ENCODE measurements at regions not wholly inside any gene's neighbourhood (a gene's known extent, or its start where the extent isn't known, plus 50 kb on each side); places are given as distances from the start of the nearest gene placed in this dataset.

DNA sequence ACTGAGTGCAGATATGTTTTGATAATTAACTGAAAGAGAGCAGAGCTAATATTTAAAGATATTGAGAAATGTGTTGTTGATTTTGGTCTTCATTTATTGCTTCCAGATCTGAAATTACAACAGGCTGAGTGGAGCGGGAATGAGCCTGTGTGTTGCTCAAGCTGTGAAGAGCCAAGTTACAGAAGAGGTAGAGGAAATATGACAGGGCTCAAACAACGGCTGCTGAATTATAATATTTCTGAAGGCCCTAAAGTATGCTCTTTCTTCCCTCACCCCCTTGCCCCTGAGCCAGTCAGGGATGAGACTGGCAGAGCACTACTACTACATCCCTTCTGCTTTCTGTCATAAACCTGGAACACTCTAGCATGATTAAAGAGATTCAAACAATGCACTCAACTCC is 115.6 kb downstream of the FANCF start:
- H3K27me3 ChIP-seq: no peaks in the 10 kb centered on the region
- no peak for DNase-seq
- H3K4me3 ChIP-seq: no peak overlapping the region
- H3K9me3 ChIP-seq: no peaks in the 10 kb centered on the region
- TF ChIP-seq, protein P1, sequence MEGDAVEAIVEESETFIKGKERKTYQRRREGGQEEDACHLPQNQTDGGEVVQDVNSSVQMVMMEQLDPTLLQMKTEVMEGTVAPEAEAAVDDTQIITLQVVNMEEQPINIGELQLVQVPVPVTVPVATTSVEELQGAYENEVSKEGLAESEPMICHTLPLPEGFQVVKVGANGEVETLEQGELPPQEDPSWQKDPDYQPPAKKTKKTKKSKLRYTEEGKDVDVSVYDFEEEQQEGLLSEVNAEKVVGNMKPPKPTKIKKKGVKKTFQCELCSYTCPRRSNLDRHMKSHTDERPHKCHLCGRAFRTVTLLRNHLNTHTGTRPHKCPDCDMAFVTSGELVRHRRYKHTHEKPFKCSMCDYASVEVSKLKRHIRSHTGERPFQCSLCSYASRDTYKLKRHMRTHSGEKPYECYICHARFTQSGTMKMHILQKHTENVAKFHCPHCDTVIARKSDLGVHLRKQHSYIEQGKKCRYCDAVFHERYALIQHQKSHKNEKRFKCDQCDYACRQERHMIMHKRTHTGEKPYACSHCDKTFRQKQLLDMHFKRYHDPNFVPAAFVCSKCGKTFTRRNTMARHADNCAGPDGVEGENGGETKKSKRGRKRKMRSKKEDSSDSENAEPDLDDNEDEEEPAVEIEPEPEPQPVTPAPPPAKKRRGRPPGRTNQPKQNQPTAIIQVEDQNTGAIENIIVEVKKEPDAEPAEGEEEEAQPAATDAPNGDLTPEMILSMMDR (IDR thresholded peaks at IDR 0.05): no peak
- 38 to 53% methylated on average over 2 of the region's 2 CpGs for WGBS, 2 donors
- intact Hi-C loops (cut with DNase I): no loop called here
- H3K27ac ChIP-seq: no peak overlapping the region
- no peaks in the 10 kb centered on the region for H3K36me3 ChIP-seq
- peaks cover 0 to 9% (median 0%) of the 10 kb centered on the region in 3 donors for H3K4me1 ChIP-seq

DNA sequence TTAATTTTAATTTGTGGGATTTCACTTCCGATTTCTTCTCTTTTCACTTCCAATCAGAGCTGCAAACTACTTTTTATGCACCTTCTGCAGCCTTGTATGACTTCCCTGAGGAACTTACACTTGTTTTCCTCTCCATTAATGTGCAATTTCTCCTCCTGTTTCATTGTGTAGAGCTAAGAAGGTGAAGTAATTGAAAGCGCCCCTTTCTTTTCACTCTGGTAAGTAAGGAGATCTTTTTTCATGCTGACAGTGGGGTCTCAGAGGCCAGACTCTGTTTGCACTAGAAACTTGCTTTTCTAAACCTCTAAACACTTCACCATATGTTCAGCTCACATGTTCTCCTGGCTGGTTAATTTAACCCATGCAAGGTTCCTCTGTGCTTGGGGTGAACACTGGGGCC is 117.0 kb downstream of the FANCF start:
- no peaks in the 10 kb centered on the region for H3K27me3 ChIP-seq
- intact Hi-C loops (cut with DNase I): no loop called here
- TF ChIP-seq POLR2A (IDR thresholded peaks at IDR 0.05): no peak
- TF ChIP-seq, protein P1 (IDR thresholded peaks at IDR 0.05): no peak
- H3K36me3 ChIP-seq: no peaks in the 10 kb centered on the region
- no peak overlapping the region for H3K27ac ChIP-seq
- DNase-seq: no peak
- H3K9me3 ChIP-seq: no peaks in the 10 kb centered on the region
- H3K4me3 ChIP-seq: no peak overlapping the region
- WGBS, 2 donors: 60 to 64% methylated on average over 2 of the region's 2 CpGs
- peaks cover 0 to 9% (median 0%) of the 10 kb centered on the region in 3 donors for H3K4me1 ChIP-seq

DNA sequence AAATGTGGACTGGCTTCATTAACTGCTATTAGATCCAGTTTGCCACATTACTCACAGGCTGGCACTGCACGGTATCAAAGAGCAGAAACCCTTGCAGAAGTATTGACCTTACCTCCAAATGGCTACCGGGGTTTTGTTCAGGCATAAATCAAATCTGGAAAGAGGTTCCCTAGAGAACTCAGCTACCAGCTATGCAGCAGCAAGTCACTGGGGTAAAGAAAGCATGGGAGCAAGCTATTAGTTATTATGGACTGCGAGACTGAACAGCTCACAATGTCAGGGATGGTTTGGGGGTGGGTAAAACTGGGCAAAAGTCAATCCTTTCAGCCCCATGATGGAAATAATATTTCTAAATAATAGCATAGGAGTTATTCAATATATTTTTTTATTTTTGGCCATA is 128.1 kb downstream of the FANCF start:
- no peaks in the 10 kb centered on the region for H3K9me3 ChIP-seq
- WGBS, 2 donors: 70 to 82% methylated on average over 2 to 3 of the region's 3 CpGs
- intact Hi-C loops (cut with DNase I): no loop called here

DNA sequence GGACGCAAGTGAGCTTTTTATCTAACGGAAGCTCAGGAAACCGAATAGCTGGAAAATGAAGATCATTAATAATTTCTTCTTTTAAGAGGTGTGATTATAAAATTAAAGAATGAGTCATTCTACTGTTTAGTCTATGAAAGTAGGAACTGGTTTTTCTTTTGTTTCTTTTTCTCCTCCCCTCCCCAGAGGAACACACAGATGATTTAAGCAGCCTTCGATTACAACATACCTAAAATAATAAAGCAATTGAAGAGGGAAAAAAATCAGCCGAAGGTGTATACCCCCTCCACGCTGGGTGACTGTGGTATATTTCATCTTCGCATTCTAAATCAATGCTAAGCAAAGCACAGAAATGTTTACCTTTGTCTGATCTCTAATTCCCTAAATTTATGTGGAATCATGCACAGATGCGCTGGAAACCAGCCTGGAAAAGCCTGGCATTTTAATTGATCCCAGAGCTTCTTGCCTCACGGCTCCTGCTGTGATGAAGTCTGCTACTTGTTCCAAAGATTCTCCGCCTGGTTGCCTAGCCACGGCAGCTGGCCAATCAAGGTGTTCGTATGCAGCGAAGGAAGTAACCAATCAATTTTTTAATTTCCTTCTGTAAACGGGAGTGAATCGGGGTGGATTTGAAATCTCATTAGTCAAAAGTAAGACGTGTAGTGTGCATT is 133.9 kb downstream of the FANCF start:
- Histone ChIP-seq H3K27ac (no peak overlapping the region), H3K9me3 (no peaks in the 10 kb centered on the region), H3K36me3 (no peaks in the 10 kb centered on the region), H3K4me1 (peaks cover 0 to 8% (median 0%) of the 10 kb centered on the region in 3 donors), H3K4me3 (no peak overlapping the region), H3K27me3 (no peaks in the 10 kb centered on the region)
- TF ChIP-seq, protein P1 (IDR thresholded peaks at IDR 0.05): no peak
- no peak for TF ChIP-seq POLR2A (IDR thresholded peaks at IDR 0.05)
- WGBS, 2 donors: 38 to 45% methylated on average over 16 of the region's 16 CpGs
- DNase-seq: no peak
- intact Hi-C loops (cut with DNase I): no loop called here

More for the DNA sequence above, 128.1 kb downstream of the FANCF start:
- Histone ChIP-seq H3K36me3 (no peaks in the 10 kb centered on the region), H3K27me3 (no peaks in the 10 kb centered on the region), H3K27ac (no peak overlapping the region), H3K4me1 (no peaks in the 10 kb centered on the region), H3K4me3 (no peak overlapping the region)
- TF ChIP-seq, protein P1 (IDR thresholded peaks at IDR 0.05): no peak
- no peak for TF ChIP-seq POLR2A (IDR thresholded peaks at IDR 0.05)
- DNase-seq: no peak

DNA sequence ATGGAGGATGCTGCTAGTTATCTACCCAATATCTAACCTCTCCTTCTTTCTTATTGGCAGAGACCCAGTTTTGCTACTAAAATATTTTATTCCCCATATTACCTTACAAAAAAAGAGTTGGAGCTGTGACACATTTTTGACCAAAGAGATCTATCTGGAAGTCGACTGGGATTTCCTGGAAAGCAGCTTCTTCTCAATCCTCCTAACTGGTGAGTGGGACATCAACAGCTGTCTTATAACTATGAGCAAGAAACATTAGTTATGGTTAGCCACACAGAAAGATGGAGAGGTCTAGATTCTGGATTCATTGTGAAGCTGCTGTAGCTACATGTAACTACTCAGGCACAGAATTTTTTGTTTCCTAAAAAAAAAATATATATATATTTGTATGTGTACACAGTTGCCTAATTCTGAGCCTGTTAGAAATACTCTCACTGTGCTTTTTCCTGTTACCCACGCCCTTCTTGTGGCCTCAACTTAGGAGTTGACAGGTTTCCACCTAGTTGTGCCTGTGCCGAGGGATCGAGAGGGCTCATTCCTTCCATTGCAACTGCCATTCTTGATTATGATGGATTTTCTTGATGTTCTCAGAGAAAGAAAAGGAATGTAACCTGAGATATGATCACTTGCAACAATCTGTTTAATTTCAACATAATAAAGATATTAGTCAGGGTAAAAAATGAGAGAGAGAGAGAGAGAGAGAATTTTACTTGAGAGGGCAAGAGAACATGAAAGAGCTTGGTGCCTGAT is 142.0 kb downstream of the SLC17A6 start:
- H3K4me1 ChIP-seq: no peaks in the 10 kb centered on the region
- WGBS, 2 donors: 60 to 63% methylated on average over 4 of the region's 4 CpGs
- no peak for DNase-seq
- no peaks in the 10 kb centered on the region for H3K27me3 ChIP-seq
- no peaks in the 10 kb centered on the region for H3K36me3 ChIP-seq
- no peak for TF ChIP-seq POLR2A (IDR thresholded peaks at IDR 0.05)
- TF ChIP-seq, protein P1 (IDR thresholded peaks at IDR 0.05): no peak
- no peak overlapping the region for H3K4me3 ChIP-seq
- no peaks in the 10 kb centered on the region for H3K9me3 ChIP-seq
- no peak overlapping the region for H3K27ac ChIP-seq
- intact Hi-C loops (cut with DNase I): no loop called here

Measured in esophagus squamous epithelium (tissue), 5 donors.